ENCODE measurements at regions not wholly inside any gene's neighbourhood (a gene's known extent, or its start where the extent isn't known, plus 50 kb on each side); places are given as distances from the start of the nearest gene placed in this dataset.

- TF ChIP-seq YY1 (IDR thresholded peaks at IDR 0.05; ENCODE audit: insufficient read depth, insufficient read length) (no peak), SUZ12 (IDR thresholded peaks at IDR 0.05; ENCODE audit: extremely low read depth, insufficient read depth, insufficient read length) (no peak)
These were observed 128.4 kb downstream of the BBS10 start for GRCh38 chr12:76219806-76220205.

All from NT2/D1 (cell line).